Ascending aorta (tissue), 2 donors: ENCODE measurements at regions not wholly inside any gene's neighbourhood (a gene's known extent, or its start where the extent isn't known, plus 50 kb on each side); places are given as distances from the start of the nearest gene placed in this dataset.

ENCODE experiments used
- DNase-seq, 2 donors: peaks; one replicate each; pipeline ENCODE4 v3.0.0-alpha.2; 2019; ENCODE audit warnings: low spot score in 2 of 2
- H3K27ac ChIP-seq, 2 donors: fragments of 200-600 bp; sonication (generic); one replicate each; pipeline ENCODE4 v1.5.1; 2016 to 2017; ENCODE audit warnings: mild to moderate bottlenecking in 1 of 2
- H3K27me3 ChIP-seq: fragments of 200-600 bp; sonication (generic); one replicate; pipeline ENCODE4 v1.5.1; 2017
- H3K36me3 ChIP-seq, 2 donors: fragments of 200-600 bp; sonication (generic); one replicate each; pipeline ENCODE4 v1.5.1; 2016
- H3K4me1 ChIP-seq, 2 donors: fragments of 200-600 bp; sonication (generic); one replicate each; pipeline ENCODE4 v1.5.1; 2016 to 2017; ENCODE audit warnings: mild to moderate bottlenecking in 1 of 2
- H3K4me3 ChIP-seq, 2 donors: fragments of 200-600 bp; sonication (generic); one replicate each; pipeline ENCODE4 v1.5.1; 2016 to 2017; ENCODE audit warnings: mild to moderate bottlenecking in 1 of 2
- H3K9me3 ChIP-seq, 2 donors: fragments of 200-600 bp; sonication (generic); one replicate each; pipeline ENCODE4 v1.5.1; 2016
- CTCF ChIP-seq, 3 experiments: fragments of 200-600 bp in 2 of 3; fragments of 450-650 bp in 1 of 3; sonication (generic) in 2 of 3; IDR thresholded peaks; one replicate each; pipeline ENCODE4 v1.5.1; 2016 to 2019; ENCODE audit warnings: antibody characterized with exemption in 3 of 3, mild to moderate bottlenecking in 1 of 3, moderate library complexity in 1 of 3
- intact Hi-C: fragments of 100-400 bp; cut with DNase I; formaldehyde crosslinking; loops from one replicate; pipeline ENCODE4 v1.15.1; 2023

GRCh38 chr6:56005426-56005825, 130.0 kb upstream of the BMP5 start:
- intact Hi-C loops = no loop called here
- H3K27me3 ChIP-seq = no peaks in the 10 kb centered on the region

DNA sequence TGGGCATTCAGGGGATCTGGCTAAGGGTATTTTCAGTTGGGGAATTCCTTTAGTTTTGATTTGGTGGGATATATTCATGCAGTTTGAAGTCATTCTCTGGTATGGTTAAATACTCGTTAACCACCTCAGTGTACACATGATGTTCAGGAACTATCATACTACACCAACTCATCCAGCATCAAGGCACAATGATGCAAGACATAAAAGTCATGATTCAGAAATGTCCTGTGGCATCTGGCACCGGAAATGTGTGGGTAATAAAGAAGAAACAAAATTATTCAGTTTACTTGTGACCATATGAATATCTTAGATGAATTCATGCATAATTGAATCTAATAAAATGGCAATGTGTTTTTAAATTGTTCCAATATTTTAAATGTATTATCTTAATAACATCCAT, 129.0 kb upstream of the BMP5 start:
- H3K27me3 ChIP-seq = no peaks in the 10 kb centered on the region
- intact Hi-C loops = no loop called here
- no peaks in the 10 kb centered on the region for H3K4me1 ChIP-seq
- no peak overlapping the region for H3K27ac ChIP-seq
- H3K9me3 ChIP-seq = no peaks in the 10 kb centered on the region
- H3K36me3 ChIP-seq = no peaks in the 10 kb centered on the region
- TF ChIP-seq CTCF (IDR thresholded peaks at IDR 0.05) = no peak
- H3K4me3 ChIP-seq = no peak overlapping the region
- DNase-seq = no peak

More at GRCh38 chr6:56005426-56005825, 130.0 kb upstream of the BMP5 start:
- H3K27ac ChIP-seq = no peak overlapping the region
- no peaks in the 10 kb centered on the region for H3K9me3 ChIP-seq
- no peaks in the 10 kb centered on the region for H3K36me3 ChIP-seq
- TF ChIP-seq CTCF (IDR thresholded peaks at IDR 0.05) = no peak
- no peak for DNase-seq
- no peak overlapping the region for H3K4me3 ChIP-seq
- H3K4me1 ChIP-seq = no peaks in the 10 kb centered on the region

GRCh38 chr6:56003616-56004015, 128.2 kb upstream of the BMP5 start:
- no peaks in the 10 kb centered on the region for H3K36me3 ChIP-seq
- H3K27me3 ChIP-seq = no peaks in the 10 kb centered on the region
- H3K4me3 ChIP-seq = no peak overlapping the region
- H3K9me3 ChIP-seq = no peaks in the 10 kb centered on the region
- H3K27ac ChIP-seq = no peak overlapping the region
- H3K4me1 ChIP-seq = no peaks in the 10 kb centered on the region
- no peak for TF ChIP-seq CTCF (IDR thresholded peaks at IDR 0.05)
- DNase-seq = no peak
- intact Hi-C loops = no loop called here

GRCh38 chr6:56002336-56002735, 126.9 kb upstream of the BMP5 start:
- intact Hi-C loops = no loop called here
- TF ChIP-seq CTCF (IDR thresholded peaks at IDR 0.05) = no peak
- Histone ChIP-seq H3K4me3 (no peak overlapping the region), H3K27ac (no peak overlapping the region), H3K9me3 (no peaks in the 10 kb centered on the region), H3K27me3 (no peaks in the 10 kb centered on the region), H3K36me3 (no peaks in the 10 kb centered on the region), H3K4me1 (no peaks in the 10 kb centered on the region)
- DNase-seq = no peak

- no peaks in the 10 kb centered on the region for H3K9me3 ChIP-seq
- no peak overlapping the region for H3K4me3 ChIP-seq
- H3K4me1 ChIP-seq = no peaks in the 10 kb centered on the region
- DNase-seq = no peak
- intact Hi-C loops = no loop called here
- H3K27ac ChIP-seq = no peak overlapping the region
- no peaks in the 10 kb centered on the region for H3K27me3 ChIP-seq
- no peak for TF ChIP-seq CTCF (IDR thresholded peaks at IDR 0.05)
- H3K36me3 ChIP-seq = no peaks in the 10 kb centered on the region
These were observed 123.2 kb upstream of the BMP5 start for GRCh38 chr6:55998576-55998975.

DNA sequence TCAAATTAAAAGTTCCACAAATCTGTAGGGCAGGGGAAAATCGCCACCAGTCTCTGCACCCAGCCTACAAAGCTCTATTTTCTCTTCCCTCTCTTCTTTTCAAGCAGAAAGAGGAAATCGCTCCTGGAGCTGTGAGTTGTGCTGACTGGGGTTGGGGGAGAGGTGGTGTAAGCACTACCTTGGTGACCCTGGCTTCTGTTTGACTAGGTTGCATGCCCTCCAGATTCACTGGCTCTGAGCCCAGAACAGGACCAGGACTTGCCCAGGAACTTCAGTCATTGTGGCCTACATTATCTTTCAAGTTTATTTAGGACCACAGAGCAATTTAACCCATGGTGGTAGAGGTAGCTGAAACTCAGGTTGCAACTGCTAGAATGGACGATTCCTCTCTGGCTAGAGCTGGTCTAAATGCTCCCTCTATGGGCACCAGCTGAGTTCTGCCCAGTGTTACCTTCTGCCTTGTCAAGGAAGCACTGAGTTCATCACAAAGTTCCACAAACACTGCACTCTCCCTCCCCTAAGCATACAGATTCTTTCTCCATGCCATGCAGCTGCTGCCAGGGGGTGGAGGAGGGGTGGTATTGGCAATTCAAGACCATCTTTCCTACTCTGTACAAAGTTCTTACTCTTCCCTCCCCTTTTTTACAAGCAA, 122.0 kb upstream of the BMP5 start:
- DNase-seq = no peak
- intact Hi-C loops = no loop called here
- no peak for TF ChIP-seq CTCF (IDR thresholded peaks at IDR 0.05)
- Histone ChIP-seq H3K4me1 (no peaks in the 10 kb centered on the region), H3K4me3 (no peak overlapping the region), H3K27me3 (no peaks in the 10 kb centered on the region), H3K36me3 (no peaks in the 10 kb centered on the region), H3K9me3 (no peaks in the 10 kb centered on the region), H3K27ac (no peak overlapping the region)
